Stimulated activated CD8-positive, alpha-beta memory T cell treated with anti-CD3 and anti-CD28 coated beads, Interleukin-15, amount 100 ng/mL, for 4 hours (primary cell): ENCODE measurements at regions not wholly inside any gene's neighbourhood (a gene's known extent, or its start where the extent isn't known, plus 50 kb on each side); places are given as distances from the start of the nearest gene placed in this dataset.
"Not testable (repeated sequence)": the region's sequence is repeated elsewhere in the genome, so short reads cannot be mapped to it uniquely, and the experiment has no call there.

Source experiments
- DNase-seq, 2 donors: peaks; one replicate each; pipeline ENCODE4 v3.0.0-alpha.2; 2020; ENCODE audit warnings: low read depth in 2 of 2

DNA sequence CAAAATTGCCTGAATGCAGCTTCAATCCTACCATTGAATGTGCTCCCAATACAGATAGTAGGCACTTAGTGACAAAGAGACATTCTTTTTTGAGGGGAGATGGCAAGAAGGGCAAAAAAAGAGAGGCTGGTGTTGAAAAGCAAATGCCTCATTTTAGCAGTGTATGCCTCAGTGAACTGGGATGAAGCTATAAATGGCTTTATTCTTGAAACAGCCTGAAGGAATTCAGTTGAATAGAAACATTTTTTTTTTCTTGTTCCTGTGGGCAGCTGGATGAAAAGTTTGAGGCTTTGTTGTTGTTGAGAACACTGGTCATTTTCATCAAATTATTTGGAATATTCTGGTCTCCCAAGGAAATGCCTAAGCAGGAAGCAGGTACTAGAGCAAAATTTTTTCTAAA is 228.9 kb downstream of the RNF144A start:
- no peak for DNase-seq

DNA sequence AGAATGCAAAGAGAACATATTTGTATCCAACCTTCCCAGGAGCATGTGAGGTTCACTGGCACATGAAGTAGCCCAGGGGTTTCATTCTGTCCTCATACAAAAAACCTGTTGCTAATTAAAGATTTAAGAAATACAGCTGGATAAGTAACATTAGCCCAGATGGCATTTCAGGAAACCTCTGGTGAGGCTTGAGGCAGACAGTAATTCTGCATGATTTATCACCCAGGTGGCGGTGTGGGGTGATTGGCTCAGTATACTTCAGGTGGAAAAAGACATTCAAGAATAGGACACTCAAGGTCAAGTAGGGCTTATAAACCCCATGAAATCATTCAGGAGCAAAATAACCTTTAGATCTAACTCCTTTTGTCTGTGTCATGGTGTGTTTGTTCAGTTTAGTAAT is 237.4 kb downstream of the RNF144A start:
- no peak for DNase-seq

DNA sequence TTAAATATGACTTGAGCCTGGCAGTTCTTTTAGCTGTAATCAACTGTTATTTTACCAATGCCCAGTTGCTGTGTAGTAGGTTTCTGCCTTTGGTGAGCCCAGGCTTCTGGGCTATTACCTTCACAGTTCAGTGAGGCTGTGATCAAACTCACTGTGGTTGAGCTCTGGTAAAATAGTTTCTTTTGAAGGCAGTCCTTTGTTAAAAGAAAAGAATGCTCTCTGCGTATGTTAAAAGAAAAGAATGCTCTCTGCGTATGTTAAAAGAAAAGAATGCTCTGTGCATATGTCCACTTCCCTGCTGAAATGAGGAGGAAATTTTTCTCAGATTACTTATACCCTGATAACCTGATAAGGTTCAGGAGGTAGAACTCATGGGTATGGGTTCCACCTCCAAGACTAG is 244.3 kb downstream of the RNF144A start:
- no peak for DNase-seq

DNA sequence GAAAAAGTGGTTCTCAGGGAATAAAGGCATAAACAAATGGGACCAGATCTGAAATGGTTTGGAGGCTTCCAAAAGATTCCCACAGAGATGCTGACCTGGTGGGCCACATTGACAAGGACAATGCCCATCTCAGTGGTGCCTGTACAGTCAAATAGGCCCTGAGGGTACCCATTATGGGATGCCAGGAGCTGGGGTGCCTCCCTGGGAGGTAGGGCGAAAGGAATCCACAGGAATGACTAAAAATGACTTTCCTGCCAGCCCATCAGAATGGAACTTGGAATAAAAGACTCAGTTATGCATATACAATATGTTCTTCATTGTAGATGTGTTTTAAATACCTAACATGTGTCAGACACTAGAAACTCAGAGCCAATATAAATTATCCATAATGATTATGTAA is 248.5 kb downstream of the RNF144A start:
- DNase-seq, result no peak

DNA sequence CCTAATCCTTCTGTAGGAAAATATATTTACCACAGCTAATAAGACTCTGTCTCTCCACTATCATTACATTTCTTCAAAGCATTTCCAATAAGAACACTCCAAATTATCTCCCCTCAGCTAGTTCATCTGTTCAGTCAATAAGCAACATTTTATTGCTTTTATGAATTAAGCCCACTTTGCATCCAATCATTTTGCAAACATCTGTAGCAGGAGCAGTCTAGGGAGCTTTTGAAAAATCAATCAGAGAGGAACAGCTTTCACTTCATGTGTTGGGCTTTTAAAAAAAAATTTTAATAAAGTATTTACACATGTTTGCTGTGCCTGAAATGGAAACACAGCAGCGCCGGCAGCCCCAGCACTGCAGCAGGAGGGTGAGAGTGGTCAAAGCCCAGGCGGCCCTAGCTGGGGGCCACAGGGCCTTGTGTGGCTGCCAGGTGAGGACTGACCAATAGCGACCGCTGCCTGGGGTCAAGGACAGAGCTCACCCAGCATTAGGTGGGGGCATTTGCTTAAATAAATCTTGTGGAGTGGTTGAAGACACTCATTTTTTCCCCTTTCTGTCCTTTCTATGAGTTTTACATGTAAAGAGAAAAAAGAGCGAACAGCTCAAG is 250.7 kb downstream of the RNF144A start:
- DNase-seq, result no peak

DNA sequence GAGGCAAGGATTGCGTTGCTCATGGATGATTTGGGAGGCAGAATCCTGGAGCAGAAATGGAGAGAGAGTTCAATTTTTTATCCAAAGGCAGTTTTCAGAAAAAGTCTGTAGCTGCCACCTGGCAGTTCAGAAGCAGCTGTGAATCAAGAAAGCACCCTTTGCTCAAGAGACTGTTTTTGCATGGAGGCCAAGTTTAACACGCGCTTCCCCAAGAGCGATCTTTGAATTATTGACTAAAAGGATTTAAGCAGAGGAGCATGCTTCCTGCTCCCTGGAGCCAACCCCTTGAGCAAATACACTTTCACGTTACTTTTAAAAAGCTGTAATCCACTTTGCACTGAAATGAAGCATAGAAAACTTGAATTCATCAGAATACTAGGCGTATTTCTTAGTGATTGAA is 252.4 kb downstream of the RNF144A start:
- DNase-seq, result no peak

DNA sequence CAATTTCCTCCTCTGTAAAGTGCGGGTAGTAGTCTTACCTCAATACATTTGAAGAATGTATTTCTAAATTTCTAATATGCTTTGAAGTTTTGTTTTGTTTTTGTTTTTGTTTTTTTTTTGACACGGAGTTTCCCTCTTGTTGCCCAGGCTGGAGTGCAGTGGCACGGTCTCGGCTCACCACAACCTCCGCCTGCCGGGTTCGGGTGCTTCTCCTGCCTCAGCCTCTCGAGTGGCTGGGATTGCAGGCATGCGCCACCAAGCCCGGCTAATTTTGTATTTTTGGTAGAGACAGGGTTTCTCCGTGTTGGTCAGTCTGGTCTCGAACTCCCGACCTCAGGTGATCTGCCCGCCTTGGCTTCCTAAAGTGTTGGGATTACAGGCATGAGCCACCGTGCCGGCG is 261.8 kb downstream of the RNF144A start:
- not testable (repeated sequence) for DNase-seq

DNA sequence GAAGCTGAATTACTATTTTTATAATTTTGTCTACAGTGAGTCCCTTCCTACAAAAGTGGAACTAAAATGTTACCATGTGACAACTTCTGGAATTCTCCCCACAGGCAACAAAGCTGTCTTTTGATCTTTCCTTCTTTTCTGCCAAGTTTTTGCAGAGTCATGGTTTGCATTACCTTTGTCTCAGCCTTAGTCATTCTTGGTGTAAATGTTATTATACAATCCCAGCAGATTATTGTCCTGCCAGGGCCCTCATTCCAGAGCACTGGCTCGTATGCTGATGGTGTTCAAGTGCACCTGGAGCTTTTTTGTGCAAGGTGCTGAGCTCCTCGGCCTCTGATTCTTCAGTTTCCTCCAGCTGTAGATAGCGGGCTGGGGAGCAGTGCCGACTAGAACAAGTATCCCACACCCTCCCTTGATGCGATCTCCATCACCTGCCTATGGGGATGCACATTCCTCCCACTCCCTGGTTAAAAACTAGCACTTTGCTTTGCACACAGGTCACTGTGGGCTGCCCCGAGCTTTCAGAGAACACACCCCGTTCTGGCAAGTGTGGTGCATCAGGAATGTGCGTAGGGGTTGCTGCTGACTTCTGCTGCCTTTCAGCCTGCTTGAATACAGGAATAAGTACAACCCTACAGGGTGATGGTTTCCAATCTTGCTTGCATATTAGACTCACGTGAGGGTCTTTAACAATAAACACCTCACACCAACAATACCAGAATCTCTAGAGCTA is 263.6 kb downstream of the RNF144A start:
- no peak for DNase-seq

DNA sequence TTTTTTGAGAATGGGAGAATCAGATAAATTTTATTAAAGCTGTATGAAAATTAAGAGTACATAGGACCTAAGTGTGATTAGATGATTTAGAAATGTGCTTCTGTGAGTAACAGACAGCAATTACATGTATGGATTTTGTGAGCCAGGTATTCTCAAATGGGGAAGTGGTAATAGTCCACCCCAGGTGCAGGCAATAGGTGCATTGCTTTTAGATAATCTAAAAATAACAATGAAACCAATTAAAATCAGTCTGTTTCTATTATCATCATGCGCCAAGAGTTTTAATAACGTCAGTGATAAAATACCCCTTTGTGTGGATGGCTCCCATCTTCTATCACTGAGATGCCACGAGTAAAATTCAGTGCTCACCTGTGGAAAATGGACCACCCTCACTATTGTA is 265.3 kb downstream of the RNF144A start:
- no peak for DNase-seq

DNA sequence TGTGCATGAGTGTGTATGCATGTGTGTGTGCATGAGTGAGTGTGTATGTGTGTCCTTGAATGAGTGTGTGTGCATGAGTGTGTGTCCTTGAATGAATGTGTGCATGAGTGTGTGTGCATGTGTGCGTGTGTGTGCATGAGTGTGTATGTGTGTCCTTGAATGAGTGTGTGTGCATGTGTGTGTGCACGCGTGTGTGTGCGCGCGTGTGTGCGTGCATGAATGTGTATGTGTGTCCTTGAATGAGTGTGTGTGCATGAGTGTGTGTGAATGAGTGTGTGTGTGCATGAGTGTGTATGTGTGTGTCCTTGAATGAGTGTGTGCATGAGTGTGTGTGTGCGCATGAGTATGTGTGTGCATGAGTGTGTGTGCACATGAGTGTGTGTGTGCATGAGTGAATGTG is 271.9 kb downstream of the RNF144A start:
- no peak for DNase-seq

DNA sequence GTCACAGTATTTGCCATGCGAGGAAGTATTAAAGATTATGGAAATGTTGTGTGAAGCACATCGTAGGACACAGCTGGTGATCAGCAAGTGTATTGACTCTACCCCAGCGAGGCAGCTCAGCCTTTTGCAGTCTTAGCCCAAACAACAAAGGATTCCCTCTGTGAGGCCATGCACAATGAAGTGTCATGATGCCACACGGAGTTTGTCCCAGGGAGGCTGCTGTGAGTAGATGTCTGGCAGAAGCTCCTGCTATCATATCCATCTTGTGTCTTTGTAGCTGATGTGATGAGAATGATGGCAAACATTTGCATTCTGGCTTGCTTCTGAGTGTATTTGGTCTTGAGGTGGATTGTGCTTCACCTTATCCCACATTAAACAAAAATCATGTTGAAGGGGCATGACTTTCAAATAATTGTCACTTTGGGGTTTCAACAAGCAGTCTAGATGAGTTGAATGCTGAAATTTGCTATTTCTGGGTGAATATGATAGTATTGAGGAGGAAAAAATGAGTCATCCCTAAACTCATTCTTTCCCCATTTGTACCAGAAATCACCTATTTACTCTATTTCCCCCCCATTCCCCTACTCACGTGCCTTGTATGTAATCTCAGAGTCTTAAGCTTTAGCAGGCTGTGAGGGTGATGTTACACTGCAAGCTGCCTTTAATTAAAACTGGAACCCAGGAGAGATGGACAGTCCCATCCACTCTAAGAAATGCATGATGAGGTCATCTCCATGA is 273.5 kb downstream of the RNF144A start:
- DNase-seq, result no peak

DNA sequence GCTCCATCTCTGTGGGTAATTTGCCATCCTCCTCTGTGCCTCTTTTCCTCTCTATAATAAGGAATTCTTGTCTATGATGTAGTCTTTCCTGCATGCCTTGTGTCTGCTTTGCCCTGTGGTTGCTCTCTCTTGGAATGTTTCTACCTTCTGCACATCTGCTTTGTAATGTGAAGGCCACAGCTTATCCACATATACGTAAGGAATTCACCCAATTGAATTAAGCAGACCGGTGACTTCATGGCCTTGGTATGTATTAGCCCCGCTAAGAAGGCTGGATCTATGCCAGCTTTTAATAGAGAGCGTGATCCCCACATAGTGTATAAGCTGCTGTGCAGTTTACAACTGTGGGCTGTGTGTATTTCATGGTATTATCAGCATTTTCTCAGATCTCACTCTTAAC is 274.7 kb downstream of the RNF144A start:
- DNase-seq, result no peak

DNA sequence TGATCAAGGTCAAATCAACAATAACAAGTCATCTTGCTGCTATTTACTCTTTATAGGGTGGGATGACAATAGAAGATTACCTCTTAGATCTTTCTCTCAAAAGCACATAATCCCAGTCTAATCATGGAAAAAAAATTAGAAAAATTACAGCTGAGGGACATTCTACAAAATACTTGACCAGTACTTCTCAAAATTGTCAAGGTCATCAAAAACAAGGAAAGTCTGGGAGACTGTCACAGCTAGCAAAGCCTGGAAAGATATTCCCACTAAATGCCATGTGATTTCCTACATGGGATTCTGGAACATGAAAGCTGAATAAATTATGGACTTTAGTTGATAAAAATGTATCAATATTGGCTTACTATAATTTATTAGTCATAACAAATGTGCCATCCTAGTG is 276.2 kb downstream of the RNF144A start:
- DNase-seq, result no peak

DNA sequence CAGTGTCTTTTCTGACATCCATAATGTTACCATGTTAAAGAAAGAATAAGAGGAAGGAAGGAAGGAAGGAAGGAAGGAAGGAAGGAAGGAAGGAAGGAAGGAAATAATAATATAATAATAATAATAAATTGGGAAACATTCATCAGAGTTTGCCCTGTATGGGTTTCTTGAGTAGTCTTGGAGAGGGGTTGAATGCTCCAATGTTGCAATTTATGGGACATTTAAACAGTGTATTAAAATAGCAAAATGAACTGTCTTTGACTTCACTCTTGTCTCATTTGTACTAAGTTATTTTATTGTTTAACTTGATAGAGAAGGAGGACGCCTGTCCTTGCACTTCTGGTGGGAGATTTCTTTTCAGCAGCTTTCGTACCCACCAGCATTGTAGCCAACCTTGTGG is 277.7 kb downstream of the RNF144A start:
- DNase-seq, result no peak

DNA sequence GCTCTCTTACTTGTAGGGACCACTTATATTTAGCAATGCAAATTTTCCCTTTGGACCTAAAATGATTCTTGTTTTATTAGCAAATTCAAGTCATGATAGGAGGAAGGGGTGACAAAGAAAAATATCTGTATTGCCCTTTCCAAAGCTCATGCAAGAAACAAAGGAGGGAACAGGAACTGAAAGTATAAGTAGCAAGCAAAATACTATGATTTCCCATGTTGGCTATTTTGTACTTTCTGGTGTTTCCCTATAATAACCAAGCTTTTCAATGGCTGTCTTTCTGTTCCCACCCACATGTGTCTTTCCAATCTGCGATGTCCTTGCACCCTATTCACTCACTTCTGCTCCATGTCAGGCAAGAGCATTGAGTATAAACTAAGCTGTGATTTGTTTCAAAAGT is 279.7 kb downstream of the RNF144A start:
- no peak for DNase-seq

DNA sequence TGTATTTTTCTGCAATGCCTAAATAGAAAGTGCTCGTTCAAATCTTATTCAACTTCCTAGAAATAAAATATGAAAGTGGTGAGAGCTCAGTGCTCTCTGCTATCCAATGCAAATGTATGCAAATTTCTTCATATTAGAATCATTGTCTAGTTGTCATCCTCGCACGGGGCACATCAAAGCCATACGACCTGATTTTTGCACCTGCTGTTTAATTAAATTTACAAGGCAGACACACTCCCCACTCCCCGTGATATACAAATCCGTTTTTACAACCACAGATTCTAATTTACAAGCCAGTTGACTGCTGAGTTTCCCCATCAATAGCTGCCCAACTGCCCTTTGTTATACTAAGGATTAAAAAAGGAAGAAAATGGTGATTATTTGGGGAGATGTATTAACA is 284.6 kb downstream of the RNF144A start:
- DNase-seq, result no peak

DNA sequence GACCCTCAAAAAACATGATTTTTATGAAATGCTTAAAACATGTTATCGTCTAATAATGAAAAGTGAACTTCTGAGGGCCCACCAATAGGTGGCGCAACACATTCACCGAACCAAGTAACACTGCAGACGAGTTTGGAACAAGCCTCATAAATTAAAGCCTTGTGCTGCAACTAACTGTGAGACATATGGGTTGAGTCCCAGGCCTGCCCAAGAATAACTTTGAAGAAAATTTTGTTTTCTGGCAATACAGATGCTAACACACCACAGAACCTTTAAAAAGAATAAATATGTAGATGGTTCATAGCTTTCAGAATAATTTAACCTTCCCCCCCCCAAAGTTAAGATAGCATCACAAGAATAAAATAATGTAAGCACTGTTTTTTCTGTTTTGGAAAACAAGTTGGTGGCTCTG is 285.9 kb downstream of the RNF144A start:
- DNase-seq, result peak in 1 of 2 donors; percentile 23

DNA sequence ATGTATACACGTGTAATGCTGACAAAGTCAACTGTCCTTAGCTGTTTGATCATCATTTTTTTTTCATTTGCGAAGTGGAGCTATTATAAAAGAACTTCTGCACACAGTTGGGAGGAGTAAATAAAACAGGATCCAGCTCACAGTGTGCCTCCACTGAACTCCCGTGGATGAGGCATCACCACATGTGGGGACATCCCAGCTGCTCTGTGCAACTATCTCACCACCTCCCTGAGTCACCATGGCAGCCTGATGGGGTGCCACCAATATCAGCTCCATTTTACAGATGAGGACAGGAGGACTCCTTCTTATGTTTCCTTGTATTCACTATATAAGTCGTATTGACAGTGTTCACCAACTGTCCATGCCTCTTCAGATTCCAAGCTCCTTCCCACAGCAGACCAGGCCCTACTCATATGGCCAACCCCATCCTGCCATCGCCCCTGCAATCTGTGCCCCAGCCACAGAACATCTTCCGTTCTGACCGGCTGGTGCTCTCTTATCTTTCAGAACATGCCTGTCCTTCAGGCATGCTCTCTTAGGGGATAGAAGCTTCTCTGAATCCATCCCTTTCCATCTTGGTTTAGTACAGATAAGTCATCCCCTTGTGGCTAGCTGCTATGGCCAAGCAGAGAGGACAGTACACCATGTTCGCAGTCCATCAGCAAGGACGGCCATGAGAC is 288.1 kb downstream of the RNF144A start:
- no peak for DNase-seq

DNA sequence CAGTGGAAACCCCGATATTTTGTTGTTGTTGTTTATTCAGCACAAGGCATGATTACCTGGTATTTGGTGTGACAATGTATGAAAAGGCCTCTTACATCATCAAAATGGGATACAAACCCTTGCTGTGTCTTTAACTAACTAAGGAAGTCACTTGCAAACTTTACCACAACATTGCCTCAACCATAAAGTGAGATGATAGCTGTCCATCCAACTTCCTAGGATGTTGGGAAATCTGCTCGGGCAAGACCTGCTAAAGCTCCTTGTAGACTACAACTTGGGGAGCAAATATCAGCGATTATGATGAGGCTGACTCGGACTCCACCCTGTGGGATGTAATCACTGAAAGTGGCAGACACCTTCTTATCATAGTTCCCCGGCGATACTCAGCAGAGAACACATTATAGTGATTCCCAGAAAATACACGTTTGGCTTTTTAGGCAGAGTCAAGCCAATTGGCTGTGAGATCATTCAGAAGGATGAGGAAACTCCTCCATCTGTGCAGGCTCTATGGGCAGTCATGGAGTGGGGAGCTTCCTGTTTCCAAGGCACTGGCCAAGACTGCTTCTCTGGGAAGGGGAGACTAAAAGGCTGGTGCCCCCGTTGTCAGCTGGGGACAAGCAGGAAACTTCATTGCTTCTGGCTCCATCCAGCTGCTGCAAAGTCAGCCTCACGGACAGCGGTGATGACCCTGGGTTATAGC is 289.0 kb downstream of the RNF144A start:
- DNase-seq, result no peak

DNA sequence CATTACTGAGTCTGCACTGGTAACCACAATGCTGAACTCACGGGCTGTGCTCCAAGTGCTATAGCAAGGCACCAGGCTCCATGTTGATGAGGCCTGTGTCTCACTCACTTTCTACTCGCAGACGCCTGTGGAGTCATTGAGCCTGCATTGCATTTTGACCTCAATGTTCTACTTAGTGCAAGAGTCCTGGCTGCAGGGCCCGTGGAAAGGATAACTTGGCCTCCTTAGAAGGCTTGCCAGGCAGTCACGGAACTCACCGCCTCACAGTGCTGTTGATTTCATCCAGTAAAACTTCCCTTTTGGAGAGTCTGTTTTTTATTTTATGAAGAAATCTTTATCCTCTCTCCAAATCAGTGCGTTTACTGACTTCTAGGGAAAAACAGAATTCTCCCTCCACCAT is 290.4 kb downstream of the RNF144A start:
- DNase-seq, result no peak

DNA sequence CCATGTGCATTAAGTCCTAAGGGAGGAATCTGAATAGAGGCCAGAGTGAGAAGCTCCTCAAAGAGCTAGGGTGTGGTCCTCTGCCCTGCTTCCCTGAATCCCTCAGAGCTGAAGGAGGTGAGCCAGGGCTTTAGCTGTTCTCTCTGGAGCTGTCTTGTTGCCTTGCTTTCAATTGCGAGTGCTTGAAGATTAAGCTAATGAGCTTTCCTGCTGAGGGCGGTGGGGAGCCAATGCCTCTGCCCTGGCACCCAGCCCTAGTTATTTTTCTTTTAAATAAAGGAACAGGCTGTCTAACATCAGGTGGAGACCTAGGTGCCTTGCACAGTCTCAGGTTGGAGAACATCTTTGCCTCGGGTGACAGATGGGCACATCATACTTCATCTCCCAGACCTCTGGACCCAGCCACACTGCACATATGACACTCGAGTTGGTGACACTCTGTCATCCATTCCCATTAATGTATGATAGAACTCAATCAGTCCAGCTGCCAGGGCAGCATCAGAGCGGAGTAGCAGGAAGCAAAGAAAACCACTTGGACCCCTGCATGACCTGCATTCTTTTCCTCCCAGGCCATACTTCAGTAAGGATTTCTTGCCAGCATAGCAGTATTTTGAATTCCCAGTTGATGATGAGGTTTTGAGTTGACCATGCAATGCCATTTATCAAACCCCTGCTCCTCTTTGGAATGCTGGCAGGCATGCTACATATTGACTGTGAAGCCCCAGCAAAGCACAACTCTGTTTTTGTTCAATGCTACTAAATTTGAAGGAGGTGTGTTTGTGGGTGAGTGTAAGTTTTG is 292.7 kb downstream of the RNF144A start:
- no peak for DNase-seq
